ENCODE measurements at regions not wholly inside any gene's neighbourhood (a gene's known extent, or its start where the extent isn't known, plus 50 kb on each side); places are given as distances from the start of the nearest gene placed in this dataset.

- no peak for DNase-seq (ENCODE audit: low spot score)
Observed at GRCh38 chr3:150216866-150217600, 191.1 kb upstream of the TSC22D2 start.

- peak; percentile 68 for DNase-seq (ENCODE audit: low spot score)
Observed at GRCh38 chr3:150216041-150216811, 191.9 kb upstream of the TSC22D2 start.

- peak; percentile 39 for DNase-seq (ENCODE audit: low spot score)
Observed at GRCh38 chr3:150215616-150216015, 192.5 kb upstream of the TSC22D2 start.

- DNase-seq (ENCODE audit: low spot score) = no peak
Observed at GRCh38 chr3:150213577-150213976, 194.5 kb upstream of the TSC22D2 start.

- DNase-seq (ENCODE audit: low spot score) = no peak
Observed at GRCh38 chr3:150210461-150211110, 197.5 kb upstream of the TSC22D2 start.

- DNase-seq (ENCODE audit: low spot score) = no peak
Observed at GRCh38 chr3:150203273-150203672, 204.8 kb upstream of the TSC22D2 start.

GRCh38 chr3:150202711-150203110 is 205.4 kb upstream of the TSC22D2 start:
- DNase-seq (ENCODE audit: low spot score) = no peak

GRCh38 chr3:150194957-150195356 is 213.1 kb upstream of the TSC22D2 start:
- DNase-seq (ENCODE audit: low spot score) = no peak

GRCh38 chr3:150194513-150194912 is 213.6 kb upstream of the TSC22D2 start:
- DNase-seq (ENCODE audit: low spot score) = no peak

GRCh38 chr3:150184426-150185071 is 213.9 kb upstream of the PFN2 start:
- DNase-seq (ENCODE audit: low spot score) = no peak

- peak; percentile 86 for DNase-seq (ENCODE audit: low spot score)
Observed at GRCh38 chr3:150183678-150184425, 213.2 kb upstream of the PFN2 start.

GRCh38 chr3:150180334-150180733 is 209.6 kb upstream of the PFN2 start:
- DNase-seq (ENCODE audit: low spot score) = no peak

- DNase-seq (ENCODE audit: low spot score) = no peak
Observed at GRCh38 chr3:150179330-150179729, 208.6 kb upstream of the PFN2 start.

GRCh38 chr3:150177673-150178381 is 207.1 kb upstream of the PFN2 start:
- no peak for DNase-seq (ENCODE audit: low spot score)

GRCh38 chr3:150174179-150174578 is 203.5 kb upstream of the PFN2 start:
- DNase-seq (ENCODE audit: low spot score) = no peak

- no peak for DNase-seq (ENCODE audit: low spot score)
Observed at GRCh38 chr3:150172356-150172755, 201.7 kb upstream of the PFN2 start.

- DNase-seq (ENCODE audit: low spot score) = no peak
Observed at GRCh38 chr3:150170852-150171520, 200.3 kb upstream of the PFN2 start.

GRCh38 chr3:150169330-150169940 is 198.7 kb upstream of the PFN2 start:
- DNase-seq (ENCODE audit: low spot score) = no peak

GRCh38 chr3:150168698-150169097 is 198.0 kb upstream of the PFN2 start:
- DNase-seq (ENCODE audit: low spot score) = no peak
